LoVo (cell line): ENCODE measurements at regions not wholly inside any gene's neighbourhood (a gene's known extent, or its start where the extent isn't known, plus 50 kb on each side); places are given as distances from the start of the nearest gene placed in this dataset.
A peak's percentile ranks its signal among the peaks of the same experiment; 100 is the strongest.

Source experiments
- DNase-seq: peaks from one replicate; pipeline ENCODE4 v3.0.0-alpha.2; 2016; ENCODE audit warnings: low spot score

DNA sequence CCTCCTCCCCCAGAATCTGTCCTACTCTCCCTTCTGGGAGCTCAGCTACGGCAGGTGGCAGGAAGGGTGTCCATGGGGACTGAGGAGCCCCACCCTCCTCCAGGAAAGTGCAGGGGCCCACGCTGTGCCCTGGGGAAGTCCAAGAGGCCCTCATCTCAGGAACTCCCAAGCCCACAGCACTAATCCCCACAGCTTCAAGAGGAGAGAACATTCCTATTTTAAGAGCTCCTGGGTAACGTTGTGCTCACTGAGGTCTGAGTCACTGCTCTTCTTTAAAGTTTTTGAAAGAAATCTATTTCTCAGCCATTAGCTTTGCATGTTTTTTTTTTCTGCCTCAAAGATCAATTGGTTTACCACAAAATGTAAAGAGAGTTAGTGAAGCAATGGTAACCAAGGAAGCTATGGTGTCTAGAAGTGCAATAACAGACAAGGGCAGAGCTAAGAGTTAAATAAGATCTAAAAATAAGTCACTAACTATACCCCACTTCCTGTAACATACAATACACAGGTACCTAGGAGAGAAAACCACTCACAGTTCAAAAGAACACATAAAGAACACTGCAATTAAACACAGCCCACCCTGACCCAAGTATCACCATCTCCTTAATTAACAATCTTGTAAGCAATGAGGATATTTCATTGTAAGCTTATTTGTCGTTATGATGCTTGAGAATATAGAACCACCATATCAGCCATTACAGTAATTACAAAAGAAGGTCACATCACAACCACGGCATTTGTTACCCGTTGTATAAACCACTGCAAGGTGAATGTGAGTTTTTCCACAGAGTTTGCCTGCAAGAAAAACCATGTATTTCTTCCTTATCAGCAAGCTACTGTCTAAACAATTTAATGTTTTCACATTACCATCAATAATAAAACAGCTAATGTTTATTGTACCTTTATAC lies 382.3 kb upstream of the SLC30A5 start:
- no peak for DNase-seq

DNA sequence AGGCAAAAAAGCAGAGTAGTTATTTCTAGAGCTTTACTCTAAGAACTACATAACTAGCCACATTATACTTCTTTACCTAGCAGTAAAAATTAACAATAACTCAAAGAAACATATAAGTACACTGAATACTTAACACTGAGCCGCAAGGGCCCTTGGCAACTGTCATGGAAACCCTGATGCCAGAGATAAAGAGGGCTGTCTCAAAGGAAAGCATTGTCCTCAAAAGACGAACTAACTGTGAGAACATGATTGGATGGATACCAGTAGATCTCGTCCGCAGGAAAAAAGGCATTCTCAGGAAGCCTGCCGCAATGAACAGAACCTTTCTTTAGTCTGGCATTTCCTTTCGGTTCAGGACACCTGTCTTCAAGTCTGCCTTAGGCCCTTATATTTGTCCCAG lies 379.0 kb upstream of the SLC30A5 start:
- no peak for DNase-seq

DNA sequence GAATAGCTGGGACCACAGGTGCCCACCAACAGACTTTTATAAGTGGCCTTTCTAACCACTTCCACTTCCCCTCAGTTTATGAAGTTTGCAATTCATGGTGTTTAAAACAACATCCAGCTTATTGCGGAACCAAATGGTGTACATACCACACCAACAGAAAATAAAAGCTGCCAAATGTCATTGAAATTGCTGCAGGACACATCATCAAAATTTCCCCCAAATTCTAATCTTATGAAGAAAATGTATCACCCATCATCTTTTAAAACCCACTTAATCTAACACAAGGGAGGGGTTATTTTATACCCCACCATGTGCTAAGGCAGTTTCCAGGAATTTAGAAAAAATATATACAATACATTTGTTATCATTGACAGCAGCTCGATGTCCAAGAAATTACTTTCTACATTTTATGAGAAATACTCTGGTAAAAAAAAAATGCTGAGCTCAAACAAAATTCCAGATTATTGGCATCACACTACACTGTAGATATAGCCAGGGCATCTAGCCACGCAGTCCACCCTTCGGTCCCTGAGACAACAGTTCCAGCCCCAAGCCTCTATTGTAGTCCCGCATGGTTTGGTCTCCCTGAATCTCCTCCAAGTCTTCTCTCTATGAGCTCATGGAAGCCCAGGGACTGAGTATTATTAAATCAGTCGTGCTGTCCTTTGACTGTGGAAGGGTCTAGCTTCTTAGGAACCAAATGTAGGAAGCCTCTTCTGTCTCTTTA lies 372.8 kb upstream of the SLC30A5 start:
- DNase-seq: no peak

DNA sequence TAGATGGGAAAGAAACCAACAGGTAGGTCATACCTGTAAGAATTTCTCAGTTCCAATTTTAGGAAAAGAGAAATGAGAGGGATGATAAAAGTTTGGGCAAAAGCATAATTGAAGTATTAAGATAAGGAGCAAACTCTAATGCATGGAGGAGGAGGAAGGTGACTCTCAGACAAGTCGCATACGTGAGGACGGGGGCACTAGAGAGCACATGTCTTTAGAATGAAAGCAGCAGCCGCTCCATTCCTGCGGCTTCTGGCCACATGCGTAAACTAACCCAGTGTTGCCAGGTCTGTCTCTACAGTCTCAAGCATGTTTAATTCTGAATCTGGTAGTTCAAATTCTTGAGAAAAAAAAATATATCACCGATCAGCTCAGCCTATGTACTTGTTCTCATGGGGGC lies 371.5 kb upstream of the SLC30A5 start:
- no peak for DNase-seq

DNA sequence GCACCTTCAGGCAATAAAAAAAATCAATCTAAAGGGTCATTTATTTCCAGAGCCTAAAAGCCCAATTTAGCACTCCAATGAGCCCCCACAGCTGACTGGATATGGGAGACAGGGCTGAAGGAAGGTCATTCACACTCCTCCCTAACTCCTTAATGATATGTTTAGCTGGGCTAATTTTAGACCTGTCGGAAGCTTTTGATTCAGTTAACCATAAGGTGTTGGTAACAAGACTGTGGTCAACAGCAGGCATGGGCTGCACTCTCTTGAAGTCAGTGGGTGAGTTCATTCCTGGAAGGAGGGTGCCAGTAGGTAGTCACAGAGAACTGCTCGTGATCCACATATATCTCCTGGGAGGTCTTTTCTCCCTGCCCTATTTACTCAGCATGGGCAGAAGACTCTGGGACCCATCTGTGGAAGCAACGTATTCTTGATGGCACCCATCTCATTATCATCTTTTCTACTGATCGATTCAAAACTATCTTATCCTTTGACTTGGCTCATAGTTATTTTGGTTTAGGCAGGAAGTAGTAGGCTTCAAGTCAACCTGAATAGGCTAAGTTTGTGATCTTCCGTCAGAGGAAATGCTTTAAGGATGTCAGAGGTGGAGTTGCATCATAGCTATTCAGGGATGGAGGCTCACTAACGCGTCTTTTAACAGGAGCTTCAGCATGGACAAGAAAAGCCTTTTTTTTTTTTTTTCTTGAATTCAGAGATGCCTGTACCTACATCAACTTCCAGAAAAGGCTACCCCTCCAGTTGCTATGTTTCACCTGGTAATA lies 367.7 kb upstream of the SLC30A5 start:
- no peak for DNase-seq

DNA sequence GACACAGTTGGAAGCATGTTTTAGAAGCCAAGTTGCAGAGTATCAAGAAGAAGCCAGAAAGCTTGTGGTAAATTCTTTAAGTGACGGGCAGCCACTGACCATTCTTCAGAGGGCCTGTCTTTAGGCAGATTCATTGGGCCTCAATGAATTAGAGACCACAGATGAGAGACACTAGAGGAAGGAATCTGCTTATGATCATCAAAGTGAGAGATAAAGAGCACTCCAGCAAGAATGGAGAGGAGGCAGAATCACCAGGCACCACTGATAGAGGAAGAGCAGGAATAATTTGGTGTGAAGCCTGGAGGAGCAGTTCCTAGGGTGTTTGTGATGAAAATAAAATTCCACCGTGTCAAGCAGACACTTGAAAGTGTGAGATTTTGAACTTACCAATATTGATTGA lies 365.9 kb upstream of the SLC30A5 start:
- no peak for DNase-seq

DNA sequence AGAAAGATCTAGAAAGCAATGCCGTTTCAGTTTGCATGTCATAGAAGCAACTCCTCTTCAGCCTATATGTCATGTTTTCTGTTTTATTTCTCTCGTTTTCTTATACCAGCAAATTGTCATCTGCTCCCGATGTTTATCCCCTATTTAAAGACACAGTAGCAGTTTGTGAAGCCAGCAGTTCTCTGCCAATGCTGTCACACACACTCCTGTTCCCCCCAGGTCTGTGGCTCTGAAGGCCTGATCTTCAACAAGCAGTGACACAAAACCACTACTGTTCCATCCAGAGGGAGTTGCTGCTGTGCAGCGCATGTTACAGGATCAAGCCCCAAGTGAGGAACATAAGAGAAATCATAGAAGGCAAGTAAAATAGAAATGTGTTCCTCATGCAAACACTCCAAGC lies 364.1 kb upstream of the SLC30A5 start:
- no peak for DNase-seq

DNA sequence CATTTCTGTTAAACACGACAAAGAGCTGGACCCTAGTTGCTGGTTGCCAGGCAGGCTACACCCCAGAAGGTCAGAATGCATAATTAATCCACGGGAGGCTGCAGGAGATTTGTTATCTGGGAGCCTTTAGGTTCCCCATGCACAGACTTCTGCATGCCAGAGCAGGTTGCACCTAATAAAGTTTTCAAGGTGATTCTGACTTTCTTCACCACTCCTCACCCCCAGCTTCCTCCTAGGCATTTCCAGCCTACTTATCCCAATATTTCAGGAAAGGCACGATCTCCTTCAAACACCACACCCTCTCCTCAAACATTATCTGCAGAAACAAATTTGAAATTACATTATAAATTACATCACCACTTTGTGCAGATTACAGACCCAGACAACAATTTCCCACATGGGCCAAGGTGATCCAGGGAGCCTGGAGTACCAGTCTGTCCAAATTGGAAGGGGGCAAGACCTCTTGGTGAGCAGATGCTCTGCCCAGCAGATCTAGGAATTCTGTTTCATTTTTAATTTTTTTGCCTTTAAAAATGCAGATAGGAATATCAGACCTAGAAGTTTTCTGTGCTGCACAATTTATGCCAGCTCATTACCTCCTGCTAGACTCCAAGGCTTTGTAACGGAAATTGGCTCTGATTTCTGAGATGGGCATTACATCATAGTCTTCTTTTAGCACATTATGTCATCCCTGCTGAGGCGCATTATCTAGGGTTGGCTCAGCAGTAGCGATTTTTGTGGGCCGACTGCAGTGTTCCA lies 363.4 kb upstream of the SLC30A5 start:
- DNase-seq: no peak

DNA sequence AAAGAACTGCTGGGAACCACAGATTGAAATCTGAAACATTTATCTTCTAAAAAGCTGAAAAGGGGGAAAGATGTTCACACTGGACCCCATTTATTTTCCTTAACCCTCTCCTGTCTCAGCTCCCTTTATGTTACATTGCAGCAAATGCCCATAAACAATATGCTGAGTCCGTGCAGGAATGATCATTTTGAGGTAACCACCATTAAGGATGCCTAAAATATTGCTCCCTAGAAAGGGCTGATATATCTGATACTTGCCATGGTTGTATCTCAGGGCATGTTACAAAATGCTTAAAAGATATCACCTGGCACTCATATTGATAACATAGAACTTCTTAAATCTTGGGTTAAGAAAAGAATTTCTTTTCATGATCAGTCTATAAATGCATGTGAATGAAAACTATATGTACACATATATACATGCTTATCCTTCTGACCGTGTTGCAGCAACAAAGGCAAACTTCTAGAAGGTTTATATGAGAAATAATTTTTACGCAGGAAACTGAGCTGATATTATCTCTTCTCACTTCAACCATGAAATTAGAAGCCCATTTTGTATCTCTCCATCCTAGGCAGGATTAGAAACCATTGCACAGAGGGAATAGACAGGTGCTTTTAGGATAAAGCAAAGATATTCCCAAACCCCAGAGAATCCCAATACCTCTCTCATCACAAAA lies 362.7 kb upstream of the SLC30A5 start:
- no peak for DNase-seq

DNA sequence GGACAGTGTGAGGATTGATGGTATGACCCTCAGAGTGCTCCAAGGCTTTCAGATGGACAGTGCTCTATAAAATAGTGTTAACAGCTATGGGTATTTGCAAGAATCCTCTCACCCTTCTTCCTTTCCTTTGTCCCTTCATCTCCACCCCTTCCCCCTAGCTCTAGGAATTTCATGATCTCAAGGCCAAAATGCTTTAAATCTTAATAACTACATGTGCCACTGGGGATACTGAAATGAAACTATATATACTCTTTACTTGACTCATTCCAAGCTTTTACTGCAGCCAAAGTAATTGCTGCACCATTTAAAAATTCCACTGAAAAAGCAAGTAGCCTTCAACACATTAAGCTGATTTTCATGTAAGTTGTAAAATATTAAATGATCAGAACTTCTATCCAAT lies 361.6 kb upstream of the SLC30A5 start:
- no peak for DNase-seq

DNA sequence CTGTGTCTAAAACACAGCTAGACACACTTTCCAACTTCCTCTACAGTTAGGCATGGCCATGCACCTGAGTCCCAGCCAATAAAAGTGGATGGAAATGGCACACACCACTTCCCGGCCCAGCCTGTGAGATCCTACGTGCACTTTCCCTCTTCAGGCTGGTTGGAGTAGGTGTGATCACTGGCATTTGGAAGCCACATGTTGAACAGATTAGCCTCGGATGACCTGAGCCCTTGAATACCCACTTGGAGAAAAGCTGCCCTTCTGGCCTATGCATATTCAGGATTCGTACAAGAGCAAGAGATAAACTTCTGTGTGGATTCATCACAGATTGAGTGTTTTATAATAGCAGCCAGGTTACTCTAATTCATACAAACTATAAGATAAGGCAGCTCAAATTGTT lies 359.0 kb upstream of the SLC30A5 start:
- DNase-seq: peak; percentile 10

DNA sequence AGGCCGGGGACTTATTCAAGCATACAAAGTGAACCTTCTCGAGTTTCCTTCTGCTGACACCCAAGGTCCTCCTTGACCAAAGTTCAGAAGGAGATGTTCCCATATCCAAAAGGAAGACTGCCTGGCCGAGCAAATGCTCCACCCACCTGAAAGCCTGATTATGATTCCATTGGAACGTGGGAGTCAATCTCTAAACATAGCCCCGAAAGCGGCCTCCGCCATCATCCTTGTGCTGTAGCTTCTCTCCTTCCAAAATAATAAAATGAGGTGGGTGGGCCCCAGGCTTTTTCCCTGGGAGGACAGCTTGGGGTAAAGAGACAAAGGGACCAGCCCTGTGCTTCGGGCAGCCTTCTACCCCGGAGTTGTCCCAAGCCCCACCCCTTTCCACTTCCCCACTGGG lies 355.6 kb upstream of the SLC30A5 start:
- no peak for DNase-seq

DNA sequence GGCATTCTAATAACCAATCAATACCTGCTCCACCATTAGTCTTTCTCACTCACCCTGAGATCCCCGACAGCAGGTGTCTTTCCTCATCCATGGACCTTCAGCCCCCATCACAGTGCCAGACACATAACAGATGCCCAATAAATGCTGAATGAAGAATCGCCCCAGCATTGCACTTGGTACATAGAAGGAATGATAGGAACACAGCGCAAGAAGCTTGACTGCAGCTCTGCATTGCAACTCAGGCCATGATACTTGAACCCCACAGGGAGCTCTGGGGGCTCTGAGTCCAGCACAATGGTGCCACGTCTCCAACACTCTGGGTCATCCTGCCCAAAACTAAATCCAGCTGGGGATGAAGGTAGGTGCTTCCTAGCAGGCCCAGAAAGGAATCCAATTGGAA lies 355.0 kb upstream of the SLC30A5 start:
- DNase-seq: no peak

DNA sequence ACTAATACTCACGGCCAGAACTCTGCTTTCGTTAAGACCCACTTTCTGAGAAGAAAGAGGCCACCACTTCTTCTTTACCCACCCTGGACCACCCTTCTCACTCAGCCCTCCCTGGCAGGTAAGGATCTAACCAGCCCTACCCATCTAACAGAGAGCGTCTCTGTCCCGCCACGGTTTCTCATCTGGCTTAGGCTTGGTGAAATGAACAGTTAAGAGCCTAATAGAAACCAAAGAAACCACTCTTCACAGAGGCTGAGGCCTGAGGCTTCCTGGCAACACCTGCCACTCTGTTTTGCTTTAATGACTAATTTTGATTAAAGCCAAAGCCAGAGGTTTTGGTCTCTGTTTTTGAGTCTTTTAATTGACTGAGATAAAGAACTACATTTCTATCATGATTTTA lies 354.1 kb upstream of the SLC30A5 start:
- no peak for DNase-seq

DNA sequence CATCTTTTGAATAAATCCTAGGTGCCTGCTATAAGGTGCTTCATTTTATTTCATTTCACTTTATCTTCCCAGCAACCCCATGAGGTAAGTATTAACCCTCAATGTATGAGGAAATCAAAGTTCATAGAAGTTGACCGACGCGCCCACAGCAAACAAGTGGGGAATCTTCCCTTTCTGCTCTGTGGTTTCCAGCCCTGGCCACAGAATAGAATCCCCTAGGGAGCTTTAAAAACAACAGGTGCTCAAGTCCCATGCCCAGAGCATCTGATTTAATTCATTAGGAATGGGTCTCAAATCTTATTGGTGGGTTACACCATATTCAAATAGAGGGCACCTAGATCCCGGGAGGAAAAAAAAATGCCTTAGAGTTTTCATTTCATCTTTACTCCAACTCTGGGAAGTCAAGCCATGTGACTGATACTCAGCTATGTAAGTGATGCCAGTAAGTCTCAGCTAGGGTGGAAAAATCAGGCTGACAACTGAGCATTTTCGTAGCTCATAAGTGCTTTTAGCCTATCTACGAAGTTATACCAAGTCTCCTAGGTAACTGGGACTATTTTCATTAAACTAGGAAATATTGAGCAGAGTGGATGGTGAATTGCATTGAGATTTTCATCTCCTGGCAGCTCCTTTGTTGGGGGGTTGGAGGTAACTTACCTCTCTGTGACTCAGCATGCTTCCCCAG lies 353.4 kb upstream of the SLC30A5 start:
- DNase-seq: no peak

DNA sequence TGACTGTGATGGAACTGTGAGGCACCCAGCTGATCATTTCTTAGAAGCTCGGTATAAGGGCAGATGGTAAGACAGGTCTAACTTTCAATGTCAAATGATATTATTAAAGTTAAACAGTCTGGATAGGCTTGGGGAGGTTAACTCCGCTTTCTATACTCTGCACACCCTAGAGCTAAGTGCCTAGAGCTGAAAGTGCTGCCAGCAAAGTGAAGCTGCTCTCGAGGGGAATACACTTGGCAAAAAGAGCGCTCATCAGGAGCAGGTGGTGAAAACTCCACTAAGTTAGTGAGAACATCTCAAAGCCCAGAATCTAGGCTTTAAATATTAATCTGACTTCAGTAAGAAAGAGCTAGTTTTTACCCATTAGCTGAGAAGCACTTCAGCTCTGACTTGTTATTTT lies 349.6 kb upstream of the SLC30A5 start:
- no peak for DNase-seq

DNA sequence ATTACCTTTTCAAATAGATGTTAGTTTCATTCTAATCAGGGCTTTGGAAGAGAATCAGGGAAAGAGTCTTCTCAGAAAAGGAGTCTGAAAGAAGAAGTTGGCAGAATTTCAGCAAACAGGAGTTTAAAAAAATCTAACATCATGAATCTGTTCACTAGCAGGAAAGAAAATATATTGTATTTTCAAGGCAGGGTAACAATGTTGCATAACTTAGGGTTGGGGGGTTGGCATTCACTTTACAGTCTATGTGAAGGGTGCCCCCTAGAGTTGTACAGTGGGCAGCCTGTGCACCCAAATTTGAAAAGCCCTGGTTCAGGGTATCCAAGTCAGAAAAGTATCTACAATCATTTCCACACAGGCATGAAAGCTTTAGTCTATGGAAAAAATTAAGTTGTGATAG lies 348.4 kb upstream of the SLC30A5 start:
- no peak for DNase-seq

DNA sequence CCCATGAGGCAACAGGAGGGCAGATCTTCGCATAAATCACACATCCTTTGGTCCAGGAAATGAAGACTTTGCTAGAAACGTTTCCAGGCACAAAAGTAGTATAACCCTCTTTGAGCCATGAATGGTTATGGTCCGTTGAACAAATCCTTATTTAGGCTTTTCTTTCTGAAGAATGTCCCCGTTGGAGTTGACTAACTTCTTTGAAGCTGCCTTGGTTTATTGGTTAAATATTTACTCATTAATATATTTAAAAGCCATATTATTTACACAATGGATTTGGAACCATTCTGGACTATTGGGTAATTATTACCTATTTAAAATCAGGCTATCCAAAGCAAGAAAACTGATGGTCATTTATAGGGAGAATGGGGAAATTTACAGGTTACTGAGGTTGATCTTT lies 347.6 kb upstream of the SLC30A5 start:
- no peak for DNase-seq

DNA sequence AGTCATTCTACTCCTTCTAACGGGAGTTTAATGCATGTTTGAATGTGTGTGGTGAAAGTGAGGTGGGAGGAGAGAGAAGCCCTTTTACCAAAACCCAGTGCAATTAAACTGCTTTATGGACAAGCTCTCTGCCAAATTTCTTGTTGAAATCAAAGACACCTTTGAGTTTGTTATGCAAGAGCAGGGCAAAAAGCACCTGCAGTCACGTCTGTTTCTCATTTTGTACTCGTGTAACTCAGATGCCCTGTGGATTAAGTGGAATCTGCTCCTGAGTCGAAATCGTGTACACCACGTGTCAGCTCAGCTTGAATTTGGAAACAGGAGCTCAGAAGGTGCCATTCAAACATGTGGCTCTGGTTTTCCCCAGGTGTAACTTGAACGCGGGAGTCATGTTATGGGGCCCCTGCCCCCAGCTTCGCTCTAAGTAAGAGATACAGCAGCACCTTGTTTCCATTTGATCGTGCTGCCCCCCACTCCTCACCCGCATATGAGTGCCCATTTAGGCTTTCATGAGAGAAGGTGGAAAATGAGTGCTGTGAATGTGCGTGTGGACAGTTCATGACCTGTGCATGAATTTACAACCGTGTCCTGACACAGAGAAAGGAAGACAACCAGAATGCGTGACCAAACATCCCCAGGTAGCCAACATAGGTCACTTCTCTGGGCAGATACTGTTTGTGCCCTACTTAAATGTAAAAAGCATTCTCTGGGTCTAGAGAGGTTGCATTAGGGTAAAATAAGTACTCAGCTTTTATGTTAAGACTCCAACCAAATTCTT lies 347.0 kb upstream of the SLC30A5 start:
- DNase-seq: no peak

DNA sequence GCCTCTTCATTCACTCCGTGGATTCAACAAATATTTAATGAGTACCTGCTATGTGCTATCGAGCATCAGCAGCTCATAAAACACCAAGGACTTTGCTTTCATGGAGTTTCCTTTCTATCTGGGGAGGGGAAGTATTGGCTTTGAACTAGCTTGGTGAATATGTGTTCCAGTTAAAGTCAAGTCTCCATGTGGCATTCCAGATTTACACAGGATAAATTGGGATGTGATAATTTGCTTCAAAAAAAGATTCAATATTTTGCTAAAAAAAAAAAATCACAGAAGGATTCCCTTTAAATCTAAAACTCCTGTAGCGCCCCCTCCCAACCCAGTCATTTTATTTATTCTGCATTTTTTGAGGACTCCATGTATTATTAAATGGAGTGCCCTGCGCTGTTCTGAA lies 346.3 kb upstream of the SLC30A5 start:
- DNase-seq: no peak
